Spleen (tissue), 11 donors: ENCODE measurements at regions not wholly inside any gene's neighbourhood (a gene's known extent, or its start where the extent isn't known, plus 50 kb on each side); places are given as distances from the start of the nearest gene placed in this dataset.

Experiments used
- DNase-seq: peaks from one replicate; pipeline ENCODE4 v3.0.0-alpha.2; 2020
- H3K27ac ChIP-seq, 8 donors: fragments of 200-600 bp; sonication (generic) in 7 of 8; 1 replicate in 4 of 8; 2 replicates in 4 of 8; pipeline versions ENCODE4 v1.5.0 to v1.8.0; 2016 to 2021; ENCODE audit warnings: inconsistent platforms in 4 of 8, mild to moderate bottlenecking in 4 of 8, moderate library complexity in 1 of 8
- H3K27me3 ChIP-seq, 7 donors: fragments of 200-600 bp; sonication (generic) in 6 of 7; replicated peaks in 1 of 7; 1 replicate in 4 of 7; 2 replicates in 3 of 7; pipeline versions ENCODE4 v1.5.0 to v1.8.0; 2016 to 2021; ENCODE audit warnings: inconsistent platforms in 3 of 7, mild to moderate bottlenecking in 1 of 7
- H3K36me3 ChIP-seq, 6 donors: fragments of 200-600 bp; sonication (generic) in 5 of 6; 1 replicate in 4 of 6; 2 replicates in 2 of 6; pipeline versions ENCODE4 v1.5.0 to v1.8.0; 2016 to 2021; ENCODE audit warnings: inconsistent platforms in 2 of 6
- H3K4me1 ChIP-seq, 6 donors: fragments of 200-600 bp; sonication (generic) in 5 of 6; 1 replicate in 3 of 6; 2 replicates in 3 of 6; pipeline versions ENCODE4 v1.5.0 to v1.8.0; 2016 to 2021; ENCODE audit warnings: inconsistent platforms in 3 of 6
- H3K4me3 ChIP-seq, 8 donors: fragments of 200-600 bp; sonication (generic) in 7 of 8; 1 replicate in 4 of 8; 2 replicates in 4 of 8; pipeline versions ENCODE4 v1.5.0 to v1.8.0; 2016 to 2021; ENCODE audit warnings: inconsistent platforms in 4 of 8, mild to moderate bottlenecking in 4 of 8, moderate library complexity in 2 of 8
- H3K9me3 ChIP-seq, 8 donors: fragments of 200-600 bp; sonication (generic) in 7 of 8; 1 replicate in 4 of 8; 2 replicates in 4 of 8; pipeline versions ENCODE4 v1.5.0 to v1.8.0; 2016 to 2021; ENCODE audit warnings: inconsistent platforms in 4 of 8
- CTCF ChIP-seq, 11 experiments: fragments of 200-600 bp in 7 of 11; fragments of 450-650 bp in 4 of 11; sonication (generic) in 4 of 11; IDR thresholded peaks in 8 of 11; conservative IDR thresholded peaks in 3 of 11; 1 replicate in 7 of 11; 2 replicates in 4 of 11; pipeline versions ENCODE4 v1.4.0 to v1.8.0; 2016 to 2021; ENCODE audit warnings: antibody characterized with exemption in 11 of 11, inconsistent platforms in 4 of 11, mild to moderate bottlenecking in 1 of 11
- POLR2A ChIP-seq, 3 donors: fragments of 450-650 bp; IDR thresholded peaks; one replicate each; pipeline ENCODE4 v1.5.1; 2017; ENCODE audit warnings: antibody characterized with exemption in 3 of 3, mild to moderate bottlenecking in 1 of 3
- POLR2AphosphoS5 ChIP-seq, 3 donors: sonication (generic); formaldehyde crosslinking; IDR thresholded peaks; one replicate each; pipeline ENCODE4 v1.5.1; 2017; ENCODE audit warnings: antibody characterized with exemption in 3 of 3
- WGBS, 5 donors: extraction: QIAGEN DNeasy Blood & Tissue Kit in 3 of 5; methylation state at CpG; one replicate each; pipeline versions ENCODE4 v1.1.5 to v1.1.7; 2013 to 2018; 5-methylcytosine and 5-hydroxymethylcytosine counted together
- intact Hi-C: fragments of 100-400 bp; cut with DNase I; formaldehyde crosslinking; loops from one replicate; pipeline ENCODE4 v1.15.0; 2023; ENCODE audit warnings: low total_unique reads
- donor health status: healthy with polysubstance abuse.
- donor health status: DM: no; HTN: no; CAD: no; lungs with moderate emphysema.
- donor health status: DM: no; HTN: no; CAD: no.
- donor health status: Bipolar disorder and iron deficiency.
- donor health status: healthy.
- donor health status: DM: no; HTN: no; CAD: no.
- donor health status: DM: yes; HTN: yes; CAD: no.

- 32 to 86% (median 68%) methylated on average over 1 of the region's 1 CpG for WGBS, 5 donors
- Histone ChIP-seq H3K4me1 (no peaks in the 10 kb centered on the region), H3K27ac (no peak overlapping the region), H3K9me3 (peaks cover 0 to 6% (median 0%) of the 10 kb centered on the region in 8 donors), H3K4me3 (no peak overlapping the region), H3K36me3 (no peaks in the 10 kb centered on the region), H3K27me3 (no peaks in the 10 kb centered on the region)
- no peak for TF ChIP-seq POLR2AphosphoS5 (IDR thresholded peaks at IDR 0.05)
- TF ChIP-seq POLR2A (IDR thresholded peaks at IDR 0.05), result no peak
- no peak for TF ChIP-seq CTCF (IDR thresholded peaks at IDR 0.05 in 8 of 11, conservative IDR thresholded peaks at IDR 0.05 in 3 of 11)
- intact Hi-C loops, result no loop called here
- no peak for DNase-seq
These were observed 142.7 kb upstream of the DPPA4 start for GRCh38 chr3:109480014-109480413.

GRCh38 chr3:109478614-109479013, 141.3 kb upstream of the DPPA4 start:
- TF ChIP-seq POLR2A (IDR thresholded peaks at IDR 0.05), result no peak
- TF ChIP-seq CTCF (IDR thresholded peaks at IDR 0.05 in 8 of 11, conservative IDR thresholded peaks at IDR 0.05 in 3 of 11), result no peak
- no peak for TF ChIP-seq POLR2AphosphoS5 (IDR thresholded peaks at IDR 0.05)
- no peak overlapping the region for H3K27ac ChIP-seq
- no peaks in the 10 kb centered on the region for H3K27me3 ChIP-seq
- WGBS, 5 donors, result 82 to 93% (median 92%) methylated on average over 1 of the region's 1 CpG
- no peaks in the 10 kb centered on the region for H3K4me1 ChIP-seq
- H3K9me3 ChIP-seq, result peaks cover 0 to 11% (median 0%) of the 10 kb centered on the region in 8 donors
- H3K36me3 ChIP-seq, result no peaks in the 10 kb centered on the region
- H3K4me3 ChIP-seq, result no peak overlapping the region
- DNase-seq, result no peak
- intact Hi-C loops, result no loop called here

DNA sequence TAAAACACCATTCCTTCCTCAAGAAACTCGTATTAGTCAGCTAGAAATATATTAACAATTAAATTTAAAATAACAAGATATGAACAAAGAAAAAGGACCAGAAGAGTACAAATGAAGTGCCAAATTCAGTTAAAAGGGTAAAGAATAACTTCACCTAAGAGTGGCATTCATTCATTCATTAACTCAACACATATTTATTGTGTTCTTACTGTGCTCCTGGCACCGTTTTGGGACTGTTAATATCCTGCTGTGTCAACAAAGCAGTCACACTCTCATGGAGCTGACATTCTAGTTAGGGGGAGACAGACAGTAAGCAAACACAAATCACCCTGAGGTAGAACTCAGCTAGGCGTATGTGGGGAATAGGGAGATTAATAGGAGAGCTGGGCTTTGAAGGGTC, 123.6 kb upstream of the DPPA4 start:
- H3K4me1 ChIP-seq, result no peaks in the 10 kb centered on the region

GRCh38 chr3:109445210-109445609, 107.9 kb upstream of the DPPA4 start:
- H3K4me1 ChIP-seq, result no peaks in the 10 kb centered on the region
- TF ChIP-seq POLR2AphosphoS5 (IDR thresholded peaks at IDR 0.05) (no peak), CTCF (IDR thresholded peaks at IDR 0.05 in 8 of 11, conservative IDR thresholded peaks at IDR 0.05 in 3 of 11) (no peak), POLR2A (IDR thresholded peaks at IDR 0.05) (no peak)
- H3K27me3 ChIP-seq, result no peaks in the 10 kb centered on the region
- no peak overlapping the region for H3K27ac ChIP-seq
- DNase-seq, result no peak
- WGBS, 5 donors, result 67 to 86% (median 77%) methylated on average over 3 of the region's 3 CpGs
- H3K9me3 ChIP-seq, result peaks cover 0 to 64% (median 36%) of the 10 kb centered on the region in 8 donors
- no peaks in the 10 kb centered on the region for H3K36me3 ChIP-seq
- intact Hi-C loops, result no loop called here
- no peak overlapping the region for H3K4me3 ChIP-seq

More for the DNA sequence above, 123.6 kb upstream of the DPPA4 start:
- no peak for DNase-seq
- Histone ChIP-seq H3K27me3 (no peaks in the 10 kb centered on the region), H3K9me3 (peaks cover 0 to 11% (median 3%) of the 10 kb centered on the region in 8 donors), H3K36me3 (no peaks in the 10 kb centered on the region), H3K4me3 (no peak overlapping the region), H3K27ac (no peak overlapping the region)
- 49 to 70% (median 63%) methylated on average over 3 of the region's 3 CpGs for WGBS, 5 donors
- TF ChIP-seq POLR2AphosphoS5 (IDR thresholded peaks at IDR 0.05), result no peak
- intact Hi-C loops, result no loop called here

- peaks cover 0 to 41% (median 22%) of the 10 kb centered on the region in 8 donors for H3K9me3 ChIP-seq
- WGBS, 5 donors, result 76 to 94% (median 83%) methylated on average over 3 to 4 of the region's 4 CpGs
- TF ChIP-seq POLR2AphosphoS5 (IDR thresholded peaks at IDR 0.05), result no peak
- TF ChIP-seq POLR2A (IDR thresholded peaks at IDR 0.05), result no peak
- no peak overlapping the region for H3K4me3 ChIP-seq
- H3K4me1 ChIP-seq, result no peaks in the 10 kb centered on the region
- H3K27ac ChIP-seq, result no peak overlapping the region
- DNase-seq, result no peak
- intact Hi-C loops, result no loop called here
- no peaks in the 10 kb centered on the region for H3K36me3 ChIP-seq
- H3K27me3 ChIP-seq, result no peaks in the 10 kb centered on the region
These were observed 105.2 kb upstream of the DPPA4 start for GRCh38 chr3:109442531-109442930.
